NOMO-1 (cell line): ENCODE measurements at regions not wholly inside any gene's neighbourhood (a gene's known extent, or its start where the extent isn't known, plus 50 kb on each side); places are given as distances from the start of the nearest gene placed in this dataset.
"Not testable (repeated sequence)": the region's sequence is repeated elsewhere in the genome, so short reads cannot be mapped to it uniquely, and the experiment has no call there.

ENCODE experiments used
- DNase-seq, 2 experiments: peaks; one replicate each; lab custom pipeline; 2025; ENCODE audit not compliant: unreplicated experiment in 2 of 2; lab: John Stamatoyannopoulos, UW

DNA sequence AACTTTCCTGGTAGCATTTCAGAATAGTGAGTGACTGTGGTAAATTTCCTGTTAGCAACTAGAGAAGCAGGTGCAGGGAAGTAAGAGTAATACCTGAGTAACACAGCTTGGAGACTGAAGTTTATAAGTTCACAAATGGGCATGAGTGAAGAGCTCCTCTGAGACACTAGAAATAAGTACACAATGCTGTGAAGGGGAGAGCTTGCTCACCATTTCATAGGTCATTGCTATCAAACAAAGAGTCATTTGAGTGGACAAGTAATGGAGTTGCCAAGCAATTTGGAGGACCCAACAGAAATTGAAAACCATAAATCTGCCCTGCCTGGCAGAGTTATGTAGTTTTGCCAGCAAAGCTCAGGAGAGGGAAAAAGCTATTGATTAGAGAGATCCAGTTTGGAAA is 523.6 kb downstream of the TRAM1L1 start:
- no peak for DNase-seq

DNA sequence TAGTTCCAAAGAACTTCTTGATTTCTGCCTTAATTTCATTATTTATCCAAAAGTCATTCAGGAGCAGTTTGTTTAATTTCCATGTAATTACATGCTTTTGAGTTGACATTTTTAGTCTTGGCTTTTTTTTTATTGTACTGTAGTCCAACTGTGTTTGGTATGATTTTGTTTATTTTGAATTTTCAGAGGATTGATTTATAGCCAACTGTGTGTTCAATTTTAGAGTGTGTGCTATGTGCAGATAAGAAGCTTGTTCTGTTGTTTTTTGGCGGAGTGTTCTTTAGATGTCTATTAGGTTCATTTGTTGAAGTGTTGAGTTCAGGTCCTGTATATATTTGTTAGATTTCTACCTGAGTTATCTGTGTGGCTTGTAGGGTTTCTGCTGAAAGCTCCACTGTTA is 533.6 kb downstream of the TRAM1L1 start:
- DNase-seq, result no peak

DNA sequence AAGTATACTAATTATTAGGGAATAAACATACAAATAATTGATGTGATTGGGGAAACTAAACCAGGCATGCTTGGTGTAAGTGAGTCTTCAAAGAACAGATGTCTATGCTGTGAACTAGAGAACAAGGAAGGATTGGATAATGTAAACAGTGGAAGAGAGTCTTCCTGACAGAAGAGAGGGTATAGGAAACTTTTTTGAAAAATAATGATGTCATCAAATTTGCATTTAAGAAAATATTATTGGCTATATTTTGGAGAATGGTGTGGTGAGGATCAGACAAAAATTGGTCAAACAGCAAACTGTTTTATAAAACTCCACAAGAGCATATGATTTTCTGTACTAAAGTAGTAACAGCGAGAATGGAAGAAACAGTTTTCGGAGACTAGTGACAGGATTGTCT is 537.7 kb downstream of the TRAM1L1 start:
- DNase-seq, result no peak

GRCh38 chr4:116546759-116547158 is 538.6 kb downstream of the TRAM1L1 start:
- DNase-seq, result no peak

GRCh38 chr4:116544946-116545345 is 540.4 kb downstream of the TRAM1L1 start:
- no peak for DNase-seq

GRCh38 chr4:116539744-116540143 is 545.6 kb downstream of the TRAM1L1 start:
- DNase-seq, result no peak

- no peak for DNase-seq
These were observed 547.5 kb downstream of the TRAM1L1 start for GRCh38 chr4:116537828-116538227.

DNA sequence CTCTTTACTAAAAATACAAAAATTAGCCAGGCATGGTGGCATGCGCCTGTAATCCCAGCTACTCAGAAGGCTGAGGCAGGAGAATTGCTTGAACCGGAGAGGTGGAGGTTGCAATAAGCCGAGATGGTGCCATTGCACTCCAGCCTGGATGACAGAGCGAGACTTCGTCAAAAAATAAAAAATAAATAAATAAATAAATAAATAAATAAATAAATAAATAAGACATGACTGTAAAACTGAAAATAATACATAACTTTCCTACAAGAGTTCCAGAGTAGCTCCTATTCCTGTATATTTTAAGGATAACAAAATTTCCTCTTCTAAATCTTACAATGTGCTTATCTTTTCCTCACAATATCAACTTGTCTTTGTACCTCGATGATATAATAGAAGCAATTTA is 549.4 kb downstream of the TRAM1L1 start:
- DNase-seq, result not testable (repeated sequence)

- peak in 1 of 2 experiments; percentile 35 for DNase-seq
These were observed 553.5 kb downstream of the TRAM1L1 start for GRCh38 chr4:116531870-116532269.

- DNase-seq, result no peak
These were observed 554.4 kb downstream of the TRAM1L1 start for GRCh38 chr4:116531026-116531425.

GRCh38 chr4:116530048-116530447 is 555.3 kb downstream of the TRAM1L1 start:
- no peak for DNase-seq

GRCh38 chr4:116529129-116529528 is 556.2 kb downstream of the TRAM1L1 start:
- no peak for DNase-seq

DNA sequence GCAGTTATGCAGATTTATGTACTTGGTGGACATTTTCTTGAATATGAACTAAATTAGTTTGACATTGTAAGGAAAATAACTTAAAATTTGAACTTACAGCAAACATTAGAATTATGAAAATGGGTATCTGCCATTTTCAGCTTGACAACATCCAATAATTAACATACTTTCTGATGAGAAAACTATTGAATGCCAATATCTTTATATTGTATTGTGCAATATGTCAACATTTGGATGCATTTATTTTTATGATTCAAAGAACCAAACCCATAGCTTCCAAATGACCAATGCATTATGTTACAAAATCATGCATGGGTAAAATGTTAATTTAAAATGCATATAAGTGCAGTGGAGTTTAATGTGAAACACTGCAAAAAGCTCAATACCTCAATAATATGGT is 562.5 kb downstream of the TRAM1L1 start:
- no peak for DNase-seq

- DNase-seq, result no peak
These were observed 564.5 kb downstream of the TRAM1L1 start for GRCh38 chr4:116520886-116521285.

DNA sequence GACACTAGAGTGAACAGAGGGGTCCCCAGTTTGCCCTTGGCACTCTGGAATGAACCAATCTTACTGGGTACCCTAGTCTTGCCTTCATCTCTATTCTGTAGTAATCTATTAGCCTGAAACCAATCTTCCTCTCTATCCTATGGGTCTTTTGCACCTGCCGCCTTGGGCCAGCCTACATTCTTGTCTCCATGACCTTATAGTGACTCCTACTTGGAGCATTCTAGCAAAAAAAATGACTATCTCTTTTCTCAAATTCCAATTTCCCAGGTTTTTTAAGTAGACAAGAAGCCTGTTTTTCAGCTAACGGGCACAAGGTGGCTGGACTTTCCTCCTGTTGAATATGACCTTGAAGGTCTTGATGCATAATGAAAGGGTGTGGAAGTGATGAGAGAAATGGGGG is 568.7 kb downstream of the TRAM1L1 start:
- no peak for DNase-seq

DNA sequence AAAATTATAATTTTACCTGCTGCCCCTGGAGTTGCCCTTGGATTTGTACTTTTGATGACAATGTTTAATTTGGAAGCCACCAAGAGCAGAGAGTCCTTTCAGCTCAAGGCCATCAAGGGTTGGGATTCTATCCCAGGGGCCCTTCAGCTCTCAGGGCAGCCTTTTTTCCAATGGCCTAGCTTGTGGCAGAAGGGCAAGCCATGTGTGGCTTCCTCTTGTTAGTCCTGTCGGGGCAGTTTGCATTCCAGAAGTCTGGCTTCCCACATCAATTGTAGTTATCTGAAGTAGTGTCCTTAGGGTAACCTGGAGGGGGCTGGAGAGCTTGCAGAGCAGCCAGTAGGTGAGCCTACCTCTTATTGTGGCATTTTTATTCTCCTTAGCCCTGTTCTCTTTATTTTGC is 569.4 kb downstream of the TRAM1L1 start:
- no peak for DNase-seq

DNA sequence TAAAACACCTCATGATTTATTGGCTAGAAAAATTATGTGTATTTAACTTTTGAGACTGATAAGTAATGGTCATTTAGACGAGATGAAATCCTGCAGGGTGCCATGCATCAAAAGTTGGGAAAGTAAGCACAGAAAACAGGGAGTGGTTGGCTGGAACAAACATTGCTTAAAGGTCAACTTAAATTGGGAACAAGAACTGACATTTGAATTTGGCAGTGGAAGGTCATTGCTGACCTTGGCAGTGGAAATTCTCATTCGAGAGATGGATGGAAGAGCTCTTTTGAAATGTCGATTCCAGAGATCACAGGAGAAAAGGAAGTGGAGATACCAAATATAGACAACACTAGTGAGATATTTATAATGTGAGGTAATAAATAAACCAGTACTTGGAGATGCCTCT is 572.8 kb downstream of the TRAM1L1 start:
- no peak for DNase-seq

- DNase-seq, result no peak
These were observed 583.4 kb downstream of the TRAM1L1 start for GRCh38 chr4:116501954-116502353.

DNA sequence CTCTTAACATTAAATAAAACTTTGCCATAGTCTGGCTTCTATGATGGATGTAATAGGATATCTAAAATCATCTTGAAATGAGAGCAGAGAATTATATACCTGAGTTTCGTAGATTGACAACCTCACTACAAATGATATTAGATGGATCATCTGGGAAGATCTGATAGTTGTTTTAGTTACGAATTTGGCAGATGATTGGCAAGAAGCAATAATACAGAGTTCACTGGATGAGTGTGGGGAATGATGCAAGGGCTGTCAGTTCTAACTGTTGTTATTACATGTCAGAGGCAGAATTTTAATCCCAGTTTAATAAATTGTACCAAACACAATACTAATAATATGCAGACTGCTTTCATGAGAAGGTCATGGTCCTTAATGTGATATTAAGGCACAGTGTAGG is 585.2 kb downstream of the TRAM1L1 start:
- DNase-seq, result no peak

GRCh38 chr4:116489739-116490138 is 595.6 kb downstream of the TRAM1L1 start:
- DNase-seq, result no peak

DNA sequence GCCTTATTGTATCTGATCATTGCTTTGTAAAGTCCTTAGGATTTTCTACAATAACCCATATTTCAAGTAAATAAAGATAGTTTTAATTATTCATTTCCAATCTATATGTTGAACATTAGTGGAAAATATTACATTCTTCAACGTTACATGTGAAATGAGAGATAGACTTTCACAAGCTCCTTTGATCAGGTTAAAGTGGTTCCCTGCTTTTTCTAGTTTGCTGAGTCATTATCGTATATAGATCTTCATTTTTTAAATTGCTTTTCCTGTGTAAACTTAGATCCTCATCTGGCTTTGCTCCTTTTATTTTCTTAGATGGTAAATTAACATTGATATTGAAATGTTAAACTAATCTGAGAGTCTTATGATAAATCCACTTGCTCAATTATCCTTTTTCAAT is 599.0 kb downstream of the TRAM1L1 start:
- no peak for DNase-seq

- no peak for DNase-seq
These were observed 604.8 kb downstream of the TRAM1L1 start for GRCh38 chr4:116480546-116480945.

- DNase-seq, result no peak
These were observed 607.0 kb downstream of the TRAM1L1 start for GRCh38 chr4:116478343-116478742.

GRCh38 chr4:116469582-116469981 is 615.8 kb downstream of the TRAM1L1 start:
- no peak for DNase-seq
